Peyer's patch (tissue), 4 donors: ENCODE measurements at regions not wholly inside any gene's neighbourhood (a gene's known extent, or its start where the extent isn't known, plus 50 kb on each side); places are given as distances from the start of the nearest gene placed in this dataset.

ENCODE experiments used
- CTCF ChIP-seq, 6 experiments: fragments of 450-650 bp in 4 of 6; fragments of 200-600 bp in 2 of 6; sonication (generic) in 1 of 6; IDR thresholded peaks; one replicate each; pipeline ENCODE4 v1.5.1; 2017 to 2019; ENCODE audit warnings: antibody characterized with exemption in 6 of 6, mild to moderate bottlenecking in 3 of 6, moderate library complexity in 1 of 6
- POLR2A ChIP-seq, 2 donors: fragments of 450-650 bp; IDR thresholded peaks; one replicate each; pipeline ENCODE4 v1.5.1; 2017; ENCODE audit warnings: antibody characterized with exemption in 2 of 2, mild to moderate bottlenecking in 2 of 2, moderate library complexity in 2 of 2

- TF ChIP-seq POLR2A (IDR thresholded peaks at IDR 0.05): no peak
- no peak for TF ChIP-seq CTCF (IDR thresholded peaks at IDR 0.05)
These were observed 77.4 kb downstream of the PTPDC1 start for GRCh38 chr9:94161673-94162072.
